ACC112 (cell line): ENCODE measurements at regions not wholly inside any gene's neighbourhood (a gene's known extent, or its start where the extent isn't known, plus 50 kb on each side); places are given as distances from the start of the nearest gene placed in this dataset.

ENCODE experiments used
- H2AFZ ChIP-seq: fragments of 200-600 bp; sonication (generic); one replicate; pipeline ENCODE4 v1.6.0; 2017; ENCODE audit warnings: antibody characterized with exemption, low read length; ENCODE audit not compliant: unreplicated experiment
- H3K27ac ChIP-seq: fragments of 200-600 bp; sonication (generic); 2 replicates; pipeline ENCODE4 v1.5.1; 2014; ENCODE audit warnings: low read depth, mild to moderate bottlenecking, antibody characterized with exemption, low read length, moderate library complexity
- H3K27me3 ChIP-seq: fragments of 200-600 bp; sonication (generic); 2 replicates; pipeline ENCODE4 v1.6.1; 2014; ENCODE audit warnings: mild to moderate bottlenecking, antibody characterized with exemption, low read length, moderate library complexity, mixed read lengths; ENCODE audit not compliant: insufficient read depth
- H3K36me3 ChIP-seq: fragments of 200-600 bp; sonication (generic); 2 replicates; pipeline ENCODE4 v1.6.1; 2016; ENCODE audit warnings: mild to moderate bottlenecking, antibody characterized with exemption, low read length, moderate library complexity, mixed read lengths; ENCODE audit not compliant: insufficient read depth
- H3K4me1 ChIP-seq: fragments of 200-600 bp; sonication (generic); one replicate; pipeline ENCODE4 v1.6.1; 2016; ENCODE audit warnings: low read length, mixed read lengths; ENCODE audit not compliant: insufficient read depth, unreplicated experiment, control insufficient read depth
- H3K4me3 ChIP-seq: fragments of 200-600 bp; sonication (generic); 2 replicates; pipeline ENCODE4 v1.5.1; 2014; ENCODE audit warnings: mild to moderate bottlenecking, low read depth, low read length
- H3K79me2 ChIP-seq: fragments of 200-600 bp; sonication (generic); one replicate; pipeline ENCODE4 v1.6.0; 2016; ENCODE audit warnings: low read length; ENCODE audit not compliant: control insufficient read depth, unreplicated experiment, insufficient read depth

DNA sequence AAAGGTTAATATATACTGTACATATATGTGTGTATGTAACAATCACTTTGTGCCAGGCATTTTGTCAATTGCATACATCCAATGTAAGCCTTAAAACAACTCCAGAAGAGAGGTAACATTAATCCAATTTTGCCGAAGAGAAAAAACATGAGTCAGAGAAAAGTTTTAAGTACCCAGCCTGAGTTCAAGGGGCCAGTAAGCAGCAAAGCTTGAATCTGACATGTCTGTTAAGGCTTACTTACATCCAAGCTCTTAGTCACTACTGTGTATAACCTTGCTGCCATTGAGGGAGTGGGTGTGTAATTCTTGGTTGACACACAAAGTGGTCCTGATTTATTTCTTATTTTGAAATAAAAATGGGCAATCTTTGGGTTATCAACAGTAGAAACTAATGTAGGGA is 360.4 kb upstream of the LYPLAL1 start:
- Histone ChIP-seq H3K36me3 (no peaks in the 10 kb centered on the region), H3K79me2 (no peaks in the 10 kb centered on the region), H2AFZ (no peak overlapping the region), H3K4me3 (no peak overlapping the region), H3K4me1 (peaks cover 40% of the 10 kb centered on the region), H3K27ac (no peak overlapping the region), H3K27me3 (no peaks in the 10 kb centered on the region)

DNA sequence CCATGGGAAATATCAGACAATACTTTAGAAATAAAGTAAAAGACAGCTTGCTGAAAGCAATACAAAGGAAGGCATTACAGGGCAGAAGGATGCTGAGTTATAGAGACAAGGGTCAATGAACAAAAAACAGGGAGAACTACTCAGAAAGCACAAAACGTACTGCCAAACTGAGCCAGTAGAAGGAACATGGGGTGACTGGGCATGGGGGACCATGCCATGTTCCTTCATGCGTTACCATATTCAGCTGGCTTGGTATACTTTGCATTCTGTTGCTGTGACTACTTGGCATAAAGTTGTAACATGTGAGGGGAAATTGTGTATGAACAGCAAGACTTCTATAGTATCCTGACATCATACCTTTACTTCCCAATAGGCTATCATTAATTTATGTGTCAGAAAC is 358.6 kb upstream of the LYPLAL1 start:
- Histone ChIP-seq H3K27ac (no peak overlapping the region), H3K4me1 (peaks cover 28% of the 10 kb centered on the region), H3K36me3 (no peaks in the 10 kb centered on the region), H2AFZ (no peak overlapping the region), H3K79me2 (no peaks in the 10 kb centered on the region), H3K4me3 (no peak overlapping the region), H3K27me3 (no peaks in the 10 kb centered on the region)

DNA sequence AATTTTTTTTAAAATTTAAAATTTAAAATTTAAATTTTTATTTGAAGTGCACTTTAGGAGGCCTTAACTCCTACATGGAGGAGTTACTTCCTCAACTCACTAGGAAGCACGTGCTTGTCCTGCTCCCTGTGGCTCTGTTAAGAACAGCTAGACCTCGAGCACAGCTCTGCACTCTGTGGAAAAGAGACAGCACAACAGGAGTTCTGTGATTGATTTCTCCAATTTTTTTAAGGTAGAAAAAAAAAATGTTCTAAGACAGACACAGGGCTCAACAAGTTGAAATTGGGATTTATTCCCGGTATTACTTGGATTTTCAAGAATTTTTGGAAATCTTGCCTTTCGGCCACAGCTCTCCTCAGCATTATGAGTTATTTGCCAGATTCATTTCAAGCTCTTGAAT is 356.6 kb upstream of the LYPLAL1 start:
- Histone ChIP-seq H3K4me3 (no peak overlapping the region), H2AFZ (no peak overlapping the region), H3K27ac (no peak overlapping the region), H3K4me1 (peaks cover 10% of the 10 kb centered on the region), H3K27me3 (no peaks in the 10 kb centered on the region), H3K36me3 (no peaks in the 10 kb centered on the region), H3K79me2 (no peaks in the 10 kb centered on the region)

DNA sequence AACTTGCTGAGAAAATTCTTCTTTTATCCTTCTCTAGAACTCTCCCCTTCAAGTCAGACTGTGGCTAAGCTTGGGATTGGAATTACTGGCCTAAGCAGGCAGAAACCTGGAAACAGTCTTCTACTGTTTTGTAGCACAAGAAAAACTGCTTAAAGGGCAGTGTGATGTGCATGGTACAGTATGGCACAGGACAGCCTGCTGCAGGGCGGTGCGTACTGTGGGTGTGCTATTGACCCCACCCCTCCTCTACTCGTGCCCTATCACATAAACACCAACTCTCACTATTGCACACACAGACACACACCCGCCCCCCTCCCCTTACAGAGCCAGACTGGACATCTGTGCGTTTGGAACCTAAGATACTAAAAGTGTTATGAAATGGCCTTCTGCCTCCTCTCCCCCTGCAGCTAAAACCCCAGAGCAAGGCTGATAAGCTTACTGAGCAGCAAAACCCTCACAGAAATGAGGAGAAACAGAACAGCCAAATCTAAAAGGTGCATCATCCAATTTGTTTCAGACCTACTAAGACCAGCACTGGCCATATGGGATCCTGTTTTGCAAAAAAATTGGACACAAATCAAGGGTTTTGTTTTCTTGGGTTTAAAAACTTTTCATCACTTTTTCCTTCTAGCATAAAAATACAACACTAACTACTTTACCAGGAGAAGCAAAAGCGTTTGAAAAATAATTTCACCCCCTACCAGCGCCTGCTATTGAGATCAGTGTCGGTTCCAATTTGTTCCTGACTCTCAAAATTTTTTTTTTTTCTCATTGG is 355.8 kb upstream of the LYPLAL1 start:
- no peaks in the 10 kb centered on the region for H3K36me3 ChIP-seq
- H3K4me3 ChIP-seq, result no peak overlapping the region
- no peaks in the 10 kb centered on the region for H3K27me3 ChIP-seq
- peaks cover 18% of the 10 kb centered on the region for H3K4me1 ChIP-seq
- H2AFZ ChIP-seq, result no peak overlapping the region
- H3K27ac ChIP-seq, result no peak overlapping the region
- no peaks in the 10 kb centered on the region for H3K79me2 ChIP-seq

DNA sequence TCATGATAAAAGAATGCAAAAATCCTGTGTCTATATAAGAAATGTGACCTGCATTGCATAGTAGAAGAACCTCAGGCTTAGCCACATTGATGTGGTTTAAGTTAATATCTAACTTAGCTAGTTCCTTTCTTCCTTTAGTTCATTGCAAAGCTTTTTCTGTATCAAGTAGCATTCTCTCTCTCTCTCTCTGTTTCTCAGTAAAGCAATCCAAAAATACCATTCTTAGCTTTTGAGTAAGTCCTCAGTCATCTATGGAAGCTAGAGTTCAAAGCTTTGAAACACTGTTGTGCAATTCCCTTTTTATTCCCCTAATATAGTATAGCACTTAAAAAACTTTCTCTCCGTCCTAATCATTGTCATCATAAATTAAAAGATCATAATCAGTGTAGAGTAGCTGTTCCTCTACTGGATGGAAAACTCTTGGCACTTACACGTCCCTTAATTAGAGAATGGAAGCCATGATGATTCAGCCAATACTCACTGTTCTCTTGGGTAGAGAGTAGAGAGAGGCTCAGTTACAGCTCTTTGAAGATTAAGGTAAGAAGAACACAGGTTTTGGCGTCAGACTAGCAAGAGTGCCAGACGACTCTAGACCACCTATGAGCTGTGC is 350.3 kb upstream of the LYPLAL1 start:
- Histone ChIP-seq H2AFZ (peak overlapping the region; percentile 19), H3K4me3 (no peak overlapping the region), H3K27ac (peak overlapping the region; percentile 80), H3K4me1 (peaks cover 22% of the 10 kb centered on the region), H3K36me3 (no peaks in the 10 kb centered on the region), H3K27me3 (no peaks in the 10 kb centered on the region), H3K79me2 (no peaks in the 10 kb centered on the region)

DNA sequence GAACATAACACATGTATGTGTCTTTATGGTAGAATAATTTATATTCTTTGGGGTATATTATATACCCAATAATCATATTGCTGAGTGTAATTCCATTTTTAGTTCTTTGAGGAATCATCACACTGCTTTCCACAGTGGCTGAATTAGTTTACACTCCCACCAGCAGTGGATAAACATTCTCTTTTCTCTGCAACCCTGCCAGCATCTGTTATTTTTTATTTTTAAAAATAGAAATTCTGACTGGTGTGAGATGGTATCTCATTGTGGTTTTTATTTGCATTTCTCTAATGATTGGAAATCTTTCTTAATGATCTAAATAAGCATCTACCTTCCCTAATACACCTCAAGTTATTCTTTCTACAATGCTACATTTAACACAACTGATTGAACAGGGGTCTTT is 346.2 kb upstream of the LYPLAL1 start:
- no peaks in the 10 kb centered on the region for H3K36me3 ChIP-seq

DNA sequence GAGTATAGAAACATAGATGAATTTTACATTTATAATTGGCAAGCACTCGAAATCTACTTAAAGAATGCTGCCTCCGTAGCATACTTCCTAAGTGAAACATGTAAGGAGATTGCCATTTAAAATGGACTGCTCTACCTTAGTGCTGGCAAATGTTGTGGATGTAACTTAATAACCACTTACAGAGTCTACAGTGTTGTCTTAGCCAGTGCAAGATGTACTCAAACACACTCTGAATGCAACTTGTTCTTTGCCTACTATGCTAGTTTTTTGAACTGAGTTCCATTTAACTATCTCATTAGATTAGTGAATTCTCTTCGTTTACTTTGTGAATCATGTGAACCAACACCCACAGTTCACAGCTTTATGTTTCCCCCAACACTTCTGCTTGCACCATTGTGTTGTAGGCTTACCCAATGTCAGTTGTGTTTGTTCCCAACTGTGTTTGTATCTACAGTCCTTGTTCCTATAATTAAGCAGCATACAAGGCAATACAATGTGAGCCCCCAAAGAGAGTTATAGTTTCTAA is 345.5 kb upstream of the LYPLAL1 start:
- H3K27me3 ChIP-seq, result no peaks in the 10 kb centered on the region
- no peak overlapping the region for H3K27ac ChIP-seq
- H3K4me1 ChIP-seq, result peaks cover 11% of the 10 kb centered on the region
- H3K36me3 ChIP-seq, result no peaks in the 10 kb centered on the region
- no peaks in the 10 kb centered on the region for H3K79me2 ChIP-seq
- H2AFZ ChIP-seq, result no peak overlapping the region
- H3K4me3 ChIP-seq, result no peak overlapping the region

More for the DNA sequence above, 346.2 kb upstream of the LYPLAL1 start:
- no peaks in the 10 kb centered on the region for H3K27me3 ChIP-seq
- peaks cover 18% of the 10 kb centered on the region for H3K4me1 ChIP-seq
- no peaks in the 10 kb centered on the region for H3K79me2 ChIP-seq
- H2AFZ ChIP-seq, result no peak overlapping the region
- no peak overlapping the region for H3K27ac ChIP-seq
- H3K4me3 ChIP-seq, result no peak overlapping the region

DNA sequence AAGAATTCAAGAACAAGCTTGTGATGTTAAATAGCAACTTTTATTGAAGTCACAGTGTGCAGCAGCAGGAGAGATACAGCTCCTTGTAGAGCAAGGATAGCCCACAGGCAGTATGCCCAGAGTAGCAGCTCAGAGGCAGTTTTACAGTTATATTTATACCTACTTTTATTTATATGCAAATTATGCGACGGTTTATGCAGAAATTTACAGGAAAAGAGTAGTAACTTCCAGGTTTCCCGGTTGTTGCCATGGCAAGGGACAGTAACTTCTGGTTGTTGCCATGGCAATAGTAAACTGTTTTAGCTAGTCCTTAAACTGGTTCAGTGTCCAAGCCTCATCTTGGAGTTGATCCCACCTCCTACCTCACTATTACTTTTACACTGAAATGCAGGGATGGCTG is 344.6 kb upstream of the LYPLAL1 start:
- Histone ChIP-seq H3K4me1 (peaks cover 2% of the 10 kb centered on the region), H3K79me2 (no peaks in the 10 kb centered on the region), H3K36me3 (no peaks in the 10 kb centered on the region), H3K4me3 (no peak overlapping the region), H3K27ac (no peak overlapping the region), H2AFZ (no peak overlapping the region), H3K27me3 (no peaks in the 10 kb centered on the region)

DNA sequence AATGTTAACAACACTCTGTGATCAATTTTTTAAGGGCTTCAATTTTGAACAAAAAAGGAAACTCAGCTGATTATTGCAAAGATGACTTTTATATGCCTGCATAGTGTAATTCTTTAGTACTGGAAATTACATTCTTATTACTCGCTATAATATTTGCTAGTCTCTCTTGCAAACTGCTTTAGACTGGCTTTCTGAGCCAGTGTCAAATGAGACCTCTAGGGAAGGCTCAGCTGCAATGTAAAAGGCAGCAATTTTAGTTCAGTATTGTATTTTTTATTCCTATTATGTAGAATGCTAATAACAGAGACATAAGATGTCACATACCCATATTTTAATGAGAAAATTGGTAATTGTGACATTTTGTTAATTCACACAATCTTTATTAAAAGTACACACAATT is 338.1 kb upstream of the LYPLAL1 start:
- Histone ChIP-seq H3K4me1 (no peaks in the 10 kb centered on the region), H3K79me2 (no peaks in the 10 kb centered on the region), H3K27me3 (no peaks in the 10 kb centered on the region), H3K36me3 (no peaks in the 10 kb centered on the region), H2AFZ (no peak overlapping the region), H3K27ac (no peak overlapping the region), H3K4me3 (no peak overlapping the region)

DNA sequence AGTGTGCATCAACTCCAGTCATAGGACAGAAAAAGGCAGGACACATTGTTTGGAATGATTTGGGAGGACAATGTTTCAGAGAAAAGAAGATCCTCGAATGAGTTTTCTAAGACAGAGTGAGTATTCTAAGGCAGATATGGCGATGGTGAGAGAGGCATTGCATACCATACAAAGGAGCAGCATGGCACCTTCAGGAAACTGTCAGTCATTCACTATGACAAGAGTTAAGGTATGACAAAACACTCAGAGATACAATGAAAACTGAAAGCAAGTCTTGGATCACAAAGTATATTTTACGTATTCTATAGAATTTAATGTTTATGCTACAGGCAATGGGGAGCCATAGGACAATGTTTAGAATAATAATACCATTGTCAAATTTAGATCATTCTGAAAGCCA is 337.4 kb upstream of the LYPLAL1 start:
- no peak overlapping the region for H3K4me3 ChIP-seq
- H3K36me3 ChIP-seq, result no peaks in the 10 kb centered on the region
- no peaks in the 10 kb centered on the region for H3K4me1 ChIP-seq
- H3K27ac ChIP-seq, result no peak overlapping the region
- no peaks in the 10 kb centered on the region for H3K27me3 ChIP-seq
- H3K79me2 ChIP-seq, result no peaks in the 10 kb centered on the region
- no peak overlapping the region for H2AFZ ChIP-seq

DNA sequence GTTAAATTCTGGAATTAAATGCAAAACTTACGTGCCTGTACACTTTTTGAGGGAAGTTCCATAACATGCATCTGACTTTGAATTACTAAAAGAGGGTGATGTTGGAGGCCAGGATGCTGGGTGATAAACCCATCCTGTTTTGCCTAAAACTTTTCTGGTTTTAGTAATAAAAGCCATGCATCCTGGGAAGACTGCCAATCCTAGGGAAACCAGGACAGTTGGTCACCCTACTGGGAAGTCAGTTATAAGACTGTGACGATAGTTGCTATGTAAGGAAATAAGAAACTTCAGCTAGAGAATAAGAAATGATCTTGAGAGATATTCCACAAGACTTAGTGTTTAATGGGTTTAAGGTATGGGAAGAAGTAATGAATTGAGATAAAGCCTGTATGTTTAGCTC is 336.6 kb upstream of the LYPLAL1 start:
- no peaks in the 10 kb centered on the region for H3K4me1 ChIP-seq
- no peak overlapping the region for H2AFZ ChIP-seq
- H3K36me3 ChIP-seq, result no peaks in the 10 kb centered on the region
- no peaks in the 10 kb centered on the region for H3K79me2 ChIP-seq
- no peak overlapping the region for H3K4me3 ChIP-seq
- H3K27ac ChIP-seq, result no peak overlapping the region
- no peaks in the 10 kb centered on the region for H3K27me3 ChIP-seq
